Mesodermal cell (in vitro differentiated cells): ENCODE measurements at regions not wholly inside any gene's neighbourhood (a gene's known extent, or its start where the extent isn't known, plus 50 kb on each side); places are given as distances from the start of the nearest gene placed in this dataset.
"Not testable (repeated sequence)": the region's sequence is repeated elsewhere in the genome, so short reads cannot be mapped to it uniquely, and the experiment has no call there.

Experiments used
- H3K27ac ChIP-seq: 2 replicates; pipeline ENCODE4 v1.7.0; 2013; ENCODE audit warnings: mild to moderate bottlenecking, low read depth, low read length, moderate library complexity; ENCODE audit not compliant: severe bottlenecking
- H3K36me3 ChIP-seq: 2 replicates; pipeline ENCODE4 v1.7.1; 2013; ENCODE audit warnings: mild to moderate bottlenecking, low read length, moderate library complexity; ENCODE audit not compliant: control insufficient read depth, insufficient read depth
- H3K4me1 ChIP-seq: one replicate; pipeline ENCODE4 v1.7.1; 2013; ENCODE audit warnings: mild to moderate bottlenecking, low read length; ENCODE audit not compliant: insufficient read depth, control insufficient read depth, poor library complexity, severe bottlenecking
- H3K4me3 ChIP-seq: 2 replicates; pipeline ENCODE4 v1.7.0; 2013; ENCODE audit warnings: low read length, control low read depth, mild to moderate bottlenecking; ENCODE audit not compliant: insufficient read depth, poor library complexity, severe bottlenecking; ENCODE audit errors: extremely low read depth
- H3K9me3 ChIP-seq: 2 replicates; pipeline ENCODE4 v1.7.1; 2013; ENCODE audit warnings: mild to moderate bottlenecking, low read length, moderate library complexity; ENCODE audit not compliant: control insufficient read depth
- WGBS, 2 experiments: methylation state at CpG; one replicate each; pipeline ENCODE4 v1.1.5; 2013; ENCODE audit warnings: missing lambda C conversion rate in 2 of 2; ENCODE audit not compliant: insufficient coverage in 2 of 2; 5-methylcytosine and 5-hydroxymethylcytosine counted together

DNA sequence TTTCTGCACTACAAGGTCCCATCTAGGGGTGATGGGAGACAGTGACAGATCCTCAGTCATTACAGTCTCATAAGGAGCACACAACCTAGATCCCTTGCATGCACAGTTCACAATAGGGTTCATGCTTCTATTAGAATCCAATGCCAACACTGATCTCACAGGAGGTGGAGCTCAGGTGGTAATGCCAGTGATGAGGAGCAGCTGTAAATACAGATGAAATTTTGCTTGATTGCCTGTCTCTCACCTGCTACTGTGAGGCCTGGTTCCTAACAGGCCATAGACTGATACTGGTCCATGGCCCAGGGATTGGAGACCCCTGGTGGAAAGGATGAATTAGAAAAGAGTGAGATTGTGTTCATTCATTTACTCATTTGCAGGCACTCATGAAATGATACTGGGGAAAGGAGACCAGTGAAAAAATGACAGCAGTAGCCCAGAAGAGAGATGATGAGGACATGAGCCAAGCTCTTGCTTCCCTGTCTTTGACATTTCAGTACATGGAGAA, 251.6 kb upstream of the DUSP10 start:
- Histone ChIP-seq H3K4me3 (no peak overlapping the region), H3K4me1 (peaks cover 25% of the 10 kb centered on the region), H3K9me3 (no peaks in the 10 kb centered on the region), H3K36me3 (no peaks in the 10 kb centered on the region), H3K27ac (no peak overlapping the region)

DNA sequence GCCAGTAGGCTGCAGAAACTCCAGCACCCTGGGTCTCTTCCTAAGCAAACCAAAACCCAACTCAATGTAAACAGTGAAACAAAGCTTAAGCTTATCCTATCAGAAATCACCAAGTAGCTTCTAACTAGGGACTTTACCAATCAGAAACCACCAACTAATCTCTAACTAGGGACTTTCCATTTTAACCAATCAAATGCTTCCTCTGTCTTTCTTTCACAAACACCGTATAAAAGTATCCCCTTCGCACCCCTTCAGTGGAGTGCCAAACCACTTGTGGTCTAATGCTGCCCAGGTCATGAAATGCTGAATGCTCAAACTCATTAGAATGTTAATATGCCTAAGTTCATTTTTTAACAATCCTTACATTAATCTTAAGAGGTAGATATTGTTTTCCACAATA, 250.5 kb upstream of the DUSP10 start:
- H3K27ac ChIP-seq = no peak overlapping the region

DNA sequence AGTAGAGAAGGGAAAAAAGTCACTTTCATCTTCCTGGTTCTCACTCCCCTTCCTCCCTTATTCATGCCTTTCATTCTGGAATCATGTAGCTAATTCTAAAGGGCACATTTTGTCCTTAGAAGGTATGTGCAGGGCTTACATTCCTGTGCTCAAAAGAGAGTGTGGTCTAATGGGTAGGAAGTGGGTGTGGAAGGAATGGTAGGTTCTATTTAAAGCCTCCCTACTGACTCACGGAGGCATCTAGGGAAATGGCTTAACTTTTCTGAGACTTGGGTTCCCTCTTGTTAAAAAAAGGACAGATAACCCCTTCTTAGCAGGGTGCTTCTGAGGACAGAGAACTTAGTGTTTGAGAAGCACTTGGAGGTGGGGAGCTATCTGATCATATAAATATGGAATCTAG, 249.3 kb upstream of the DUSP10 start:
- Histone ChIP-seq H3K36me3 (no peaks in the 10 kb centered on the region), H3K4me3 (no peak overlapping the region), H3K4me1 (peaks cover 34% of the 10 kb centered on the region), H3K27ac (no peak overlapping the region), H3K9me3 (no peaks in the 10 kb centered on the region)
- 83 to 86% methylated on average over 1 of the region's 1 CpG for WGBS, 2 experiments

More for the DNA sequence above, 250.5 kb upstream of the DUSP10 start:
- Histone ChIP-seq H3K4me1 (peaks cover 34% of the 10 kb centered on the region), H3K36me3 (no peaks in the 10 kb centered on the region), H3K9me3 (no peaks in the 10 kb centered on the region), H3K4me3 (no peak overlapping the region)
- 100% methylated on average over 2 of the region's 2 CpGs; no CpG with 5 or more reads in 1 of the 2 experiments for WGBS, 2 experiments

DNA sequence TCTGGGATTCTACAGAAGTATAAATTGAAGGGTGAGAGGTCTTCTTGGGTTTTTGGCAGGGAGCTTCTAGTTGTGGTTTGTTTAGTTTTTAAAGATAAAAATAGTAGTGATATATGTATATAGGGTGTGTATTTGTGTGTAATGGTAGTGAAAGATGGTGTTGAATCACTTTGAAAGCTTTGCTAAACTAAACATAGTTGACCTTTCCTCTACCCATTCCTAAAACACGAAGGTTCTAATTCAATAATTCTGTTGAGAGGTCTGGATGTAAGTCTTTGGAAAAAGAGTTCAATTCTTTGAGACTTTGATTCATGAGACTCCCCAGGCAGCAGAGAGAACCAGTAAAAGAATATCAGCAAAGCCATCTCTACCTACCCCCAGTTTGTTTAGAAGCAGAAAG, 247.9 kb upstream of the DUSP10 start:
- WGBS, 2 experiments = no CpG with 5 or more reads among the region's 1 CpG
- Histone ChIP-seq H3K36me3 (no peaks in the 10 kb centered on the region), H3K9me3 (no peaks in the 10 kb centered on the region), H3K4me1 (peaks cover 34% of the 10 kb centered on the region), H3K27ac (no peak overlapping the region), H3K4me3 (no peak overlapping the region)

DNA sequence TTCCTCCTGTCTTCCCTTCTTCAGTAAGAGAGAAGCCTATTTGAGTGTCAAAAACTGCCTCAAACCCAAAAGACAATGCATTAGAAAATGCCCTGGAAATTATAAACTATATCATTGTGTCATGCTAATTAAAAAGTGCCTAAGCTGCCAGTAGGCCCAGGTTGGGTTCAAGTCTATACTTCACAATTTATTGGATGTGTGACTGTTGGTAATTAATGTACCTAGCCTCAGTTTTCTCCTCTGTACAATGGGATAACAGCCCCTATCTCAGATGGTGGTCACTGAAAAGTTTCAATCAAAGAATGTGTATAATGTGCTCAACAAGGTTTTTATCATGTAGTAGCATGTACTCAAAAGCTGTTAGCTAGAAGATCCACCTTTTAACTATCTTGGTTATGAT, 246.9 kb upstream of the DUSP10 start:
- Histone ChIP-seq H3K27ac (no peak overlapping the region), H3K9me3 (no peaks in the 10 kb centered on the region), H3K4me1 (peaks cover 34% of the 10 kb centered on the region), H3K4me3 (no peak overlapping the region), H3K36me3 (no peaks in the 10 kb centered on the region)

DNA sequence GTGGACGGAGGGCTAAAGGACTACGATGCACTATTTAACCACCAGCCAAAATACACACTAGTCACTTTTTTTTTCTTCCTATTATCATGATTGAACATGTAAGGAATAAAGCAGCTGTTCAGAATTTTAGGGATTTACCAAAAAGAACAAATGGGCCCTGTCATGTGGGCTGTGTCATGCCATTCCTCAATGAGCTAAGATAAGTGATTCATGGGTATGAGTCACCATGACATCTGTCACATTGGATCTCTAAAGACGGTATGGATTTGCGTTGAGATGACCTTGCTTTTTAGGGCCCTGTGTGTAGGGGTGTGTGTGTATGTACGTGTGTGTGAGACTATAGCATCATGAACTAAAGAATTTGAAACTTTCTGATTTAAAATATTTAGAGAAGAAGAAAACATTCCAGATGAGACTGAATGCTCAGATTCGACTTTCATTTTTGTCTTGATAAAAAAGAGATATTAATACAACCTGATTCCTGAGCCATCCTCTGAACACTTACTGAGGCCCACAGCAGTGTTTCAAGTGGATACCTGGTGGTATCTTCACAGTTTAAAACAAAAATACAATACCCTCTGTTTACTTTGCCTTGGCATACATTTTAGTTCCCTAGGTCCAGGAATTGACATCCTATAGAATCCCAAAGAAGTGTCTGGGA, 246.1 kb upstream of the DUSP10 start:
- no peak overlapping the region for H3K4me3 ChIP-seq
- H3K27ac ChIP-seq = peak overlapping the region; percentile 26
- H3K4me1 ChIP-seq = peaks cover 34% of the 10 kb centered on the region
- no peaks in the 10 kb centered on the region for H3K36me3 ChIP-seq
- 67 to 72% methylated on average over 2 of the region's 6 CpGs for WGBS, 2 experiments
- no peaks in the 10 kb centered on the region for H3K9me3 ChIP-seq

DNA sequence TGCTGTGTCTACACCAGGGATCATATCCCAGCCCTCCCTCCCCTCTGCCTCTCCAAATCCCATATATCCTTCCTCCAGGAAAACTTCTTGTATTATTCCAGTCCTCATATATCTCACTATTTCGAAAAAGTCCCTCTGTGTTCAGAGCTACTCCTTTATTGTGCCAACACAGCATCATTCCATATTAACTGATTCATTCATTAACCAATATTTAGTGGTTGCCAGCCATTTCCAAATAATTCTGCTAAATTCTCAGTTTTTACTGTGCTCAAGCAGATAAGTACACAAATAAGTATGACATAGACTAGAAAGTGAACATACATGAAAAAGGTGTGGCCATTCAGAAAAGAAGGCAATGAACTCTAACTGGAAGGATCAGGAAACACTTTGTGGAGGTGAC, 241.6 kb upstream of the DUSP10 start:
- Histone ChIP-seq H3K9me3 (no peaks in the 10 kb centered on the region), H3K36me3 (no peaks in the 10 kb centered on the region)
- 87 to 100% methylated on average over 1 of the region's 1 CpG for WGBS, 2 experiments

DNA sequence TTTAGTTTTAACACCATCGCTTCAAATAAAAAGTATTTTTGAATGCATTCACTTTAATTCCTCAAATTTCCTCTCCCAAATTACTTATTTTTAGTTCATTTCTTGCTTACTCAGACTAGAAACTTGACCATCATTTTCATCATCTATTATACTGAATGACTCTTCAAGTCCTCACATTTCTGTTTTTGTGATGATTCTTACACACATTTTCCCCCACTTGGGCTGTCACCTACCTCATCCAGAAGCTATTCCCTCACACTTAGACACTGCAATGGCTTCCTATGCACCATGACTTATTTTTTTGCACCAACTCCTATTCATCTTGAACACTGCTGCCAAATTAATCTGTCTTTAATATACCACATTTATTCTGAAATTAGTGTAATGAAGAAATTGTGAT, 239.6 kb upstream of the DUSP10 start:
- WGBS, 2 experiments = no CpG with 5 or more reads among the region's 1 CpG
- H3K4me3 ChIP-seq = no peak overlapping the region
- H3K4me1 ChIP-seq = peaks cover 3% of the 10 kb centered on the region
- no peaks in the 10 kb centered on the region for H3K9me3 ChIP-seq
- no peak overlapping the region for H3K27ac ChIP-seq
- H3K36me3 ChIP-seq = no peaks in the 10 kb centered on the region

More for the DNA sequence above, 241.6 kb upstream of the DUSP10 start:
- Histone ChIP-seq H3K27ac (no peak overlapping the region), H3K4me3 (no peak overlapping the region), H3K4me1 (peaks cover 12% of the 10 kb centered on the region)

DNA sequence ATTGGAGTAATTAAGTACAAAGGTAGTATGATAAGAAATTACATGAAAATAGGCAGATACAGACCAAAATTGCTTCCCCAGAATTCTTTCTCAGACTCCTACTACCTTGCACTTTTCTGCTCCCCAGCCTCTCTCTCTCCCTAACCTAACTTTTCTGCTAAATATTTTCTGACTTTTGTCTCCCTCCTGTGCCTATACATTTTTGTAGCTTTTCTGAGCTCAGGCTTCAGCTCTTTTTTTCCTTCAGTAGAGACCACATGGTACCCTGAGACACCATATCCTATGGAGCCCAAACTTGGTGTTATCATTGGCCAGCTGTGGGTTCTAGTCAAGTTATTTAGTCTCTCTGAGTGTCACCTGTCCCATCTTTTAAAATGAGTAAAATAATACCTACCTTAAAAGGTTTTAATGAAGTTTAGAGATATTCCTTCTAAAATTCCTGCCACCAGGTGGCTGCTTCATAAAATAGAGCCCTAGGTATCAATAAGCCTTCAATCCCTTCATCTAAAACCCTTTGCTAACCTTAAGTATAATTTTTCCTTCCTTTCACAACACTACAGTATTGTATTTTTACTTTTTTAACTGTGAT, 237.6 kb upstream of the DUSP10 start:
- no peaks in the 10 kb centered on the region for H3K36me3 ChIP-seq
- H3K27ac ChIP-seq = no peak overlapping the region
- H3K4me1 ChIP-seq = peaks cover 3% of the 10 kb centered on the region
- H3K4me3 ChIP-seq = no peak overlapping the region
- no peaks in the 10 kb centered on the region for H3K9me3 ChIP-seq

DNA sequence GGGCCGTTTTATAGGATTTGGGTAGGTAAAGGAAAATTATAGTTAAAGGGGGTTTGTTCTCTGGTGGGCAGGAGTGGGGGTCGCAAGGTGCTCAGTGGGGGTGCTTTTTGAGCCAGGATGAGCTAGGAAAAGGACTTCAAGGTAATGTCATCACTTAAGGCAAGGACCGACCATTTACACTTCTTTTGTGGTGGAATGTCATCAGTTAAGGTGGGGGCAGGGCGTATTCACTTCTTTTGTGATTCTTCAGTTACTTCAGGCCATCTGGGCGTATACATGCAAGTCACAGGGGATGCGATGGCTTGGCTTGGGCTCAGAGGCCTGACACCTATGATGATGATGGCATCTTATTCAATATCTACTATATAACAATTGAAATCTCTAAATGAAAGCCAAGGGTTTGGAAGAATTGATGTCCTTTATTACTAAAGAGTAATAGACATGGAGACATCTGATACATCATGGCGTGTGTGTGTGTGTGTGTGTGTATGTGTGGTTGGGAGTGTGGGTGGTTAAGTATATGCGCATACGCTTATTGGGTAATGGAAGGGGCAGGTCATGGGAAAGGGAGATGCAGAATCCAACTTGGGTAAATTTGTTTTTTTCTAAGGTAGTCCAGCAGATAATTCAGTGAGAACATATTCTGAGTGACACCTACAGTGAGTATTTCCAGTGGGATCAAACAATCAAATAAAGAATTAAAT, 236.9 kb upstream of the DUSP10 start:
- not testable (repeated sequence) for H3K4me3 ChIP-seq, H3K4me1 ChIP-seq, H3K9me3 ChIP-seq, H3K27ac ChIP-seq, H3K36me3 ChIP-seq
- 64 to 78% methylated on average over 3 to 4 of the region's 9 CpGs for WGBS, 2 experiments

DNA sequence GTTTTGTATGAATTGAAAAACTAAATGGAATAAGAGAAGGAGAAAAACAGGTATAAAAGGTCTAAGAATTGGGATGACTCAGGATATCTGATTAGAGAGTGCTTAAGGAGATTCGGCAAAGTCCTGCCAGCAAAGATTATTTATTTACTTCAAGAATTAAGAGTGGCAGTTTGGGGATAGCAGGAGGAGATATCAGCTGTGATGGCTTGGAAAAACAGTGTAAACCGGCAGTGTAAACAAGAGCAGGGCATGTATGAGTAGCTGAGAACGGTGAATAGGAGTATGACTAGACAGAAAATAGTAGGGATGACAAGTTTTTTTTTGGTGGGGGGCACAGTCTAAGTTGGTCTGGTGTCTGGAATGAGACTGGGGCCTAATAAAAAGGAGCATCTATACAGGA, 231.9 kb upstream of the DUSP10 start:
- H3K9me3 ChIP-seq, H3K27ac ChIP-seq, H3K4me3 ChIP-seq, H3K36me3 ChIP-seq, H3K4me1 ChIP-seq: not testable (repeated sequence)
- WGBS, 2 experiments = no CpG with 5 or more reads among the region's 3 CpGs
